CD4-positive, CD25-positive, alpha-beta regulatory T cell (primary cell): ENCODE measurements at regions not wholly inside any gene's neighbourhood (a gene's known extent, or its start where the extent isn't known, plus 50 kb on each side); places are given as distances from the start of the nearest gene placed in this dataset.
A peak's percentile ranks its signal among the peaks of the same experiment; 100 is the strongest.
"Not testable (repeated sequence)": the region's sequence is repeated elsewhere in the genome, so short reads cannot be mapped to it uniquely, and the experiment has no call there.

Source experiments
- ATAC-seq, 2 donors: fragments of 150-1000 bp; cut with Tn5 transposase; one replicate each; pipeline ENCODE4 v1.10.0; 2021; ENCODE audit warnings: low read depth in 2 of 2, moderate number of reproducible peaks in 2 of 2, moderate library complexity in 1 of 2
- DNase-seq, 3 donors: peaks; one replicate each; pipeline versions ENCODE4 v3.0.0 to v3.0.0-alpha.2; 2012 to 2022; ENCODE audit warnings: mixed read lengths in 1 of 3
- H3K27ac ChIP-seq: one replicate; pipeline ENCODE4 v1.7.0; 2013; ENCODE audit warnings: mild to moderate bottlenecking, low read length; ENCODE audit not compliant: insufficient read depth, poor library complexity, severe bottlenecking
- H3K27me3 ChIP-seq: one replicate; pipeline ENCODE4 v1.7.0; 2013; ENCODE audit warnings: low read length; ENCODE audit not compliant: control insufficient read depth, insufficient read depth
- H3K36me3 ChIP-seq: one replicate; pipeline ENCODE4 v1.7.0; 2013; ENCODE audit warnings: mild to moderate bottlenecking, low read length, moderate library complexity; ENCODE audit not compliant: control insufficient read depth, insufficient read depth
- H3K4me1 ChIP-seq: 2 replicates; pipeline ENCODE4 v1.7.0; 2013; ENCODE audit warnings: mild to moderate bottlenecking, low read length; ENCODE audit not compliant: insufficient read depth, control insufficient read depth, poor library complexity, severe bottlenecking
- H3K4me3 ChIP-seq: one replicate; pipeline ENCODE4 v1.7.0; 2013; ENCODE audit warnings: low read depth, mild to moderate bottlenecking, low read length, moderate library complexity
- H3K9me3 ChIP-seq, 2 experiments: 1 replicate in 1 of 2; 2 replicates in 1 of 2; pipeline ENCODE4 v1.7.0; 2013; ENCODE audit warnings: low read length in 2 of 2, mild to moderate bottlenecking in 1 of 2, moderate library complexity in 1 of 2; ENCODE audit not compliant: control insufficient read depth in 2 of 2
- H3K27ac Mint-ChIP-seq, 3 donors: one replicate each; pipeline ENCODE4 v1.8.0; 2020 to 2022; ENCODE audit warnings: mild to moderate bottlenecking in 3 of 3, mixed read lengths in 3 of 3, moderate library complexity in 2 of 3
- H3K27me3 Mint-ChIP-seq: one replicate; pipeline ENCODE4 v1.8.0; 2022; ENCODE audit warnings: mild to moderate bottlenecking, mixed read lengths
- H3K36me3 Mint-ChIP-seq: one replicate; pipeline ENCODE4 v1.8.0; 2020; ENCODE audit warnings: mixed read lengths
- H3K4me1 Mint-ChIP-seq, 4 donors: one replicate each; pipeline ENCODE4 v1.8.0; 2020 to 2022; ENCODE audit warnings: mixed read lengths in 4 of 4, mild to moderate bottlenecking in 1 of 4
- H3K4me3 Mint-ChIP-seq, 4 donors: one replicate each; pipeline ENCODE4 v1.8.0; 2020 to 2022; ENCODE audit warnings: mild to moderate bottlenecking in 4 of 4, mixed read lengths in 4 of 4, moderate library complexity in 3 of 4
- H3K9me3 Mint-ChIP-seq, 7 donors: one replicate each; pipeline ENCODE4 v1.8.0; 2020 to 2022; ENCODE audit warnings: mixed read lengths in 7 of 7, mild to moderate bottlenecking in 3 of 7, moderate library complexity in 2 of 7

- Mint-ChIP-seq H3K9me3 (peaks cover 0 to 4% (median 0%) of the 10 kb centered on the region in 7 donors), H3K4me3 (no peak overlapping the region), H3K4me1 (no peaks in the 10 kb centered on the region), H3K27me3 (no peaks in the 10 kb centered on the region), H3K36me3 (no peaks in the 10 kb centered on the region), H3K27ac (peak overlapping the region in 1 of 3 donors; percentile 15)
- Histone ChIP-seq H3K27ac (no peak overlapping the region), H3K4me1 (no peaks in the 10 kb centered on the region), H3K4me3 (no peak overlapping the region), H3K9me3 (no peaks in the 10 kb centered on the region), H3K36me3 (no peaks in the 10 kb centered on the region), H3K27me3 (no peaks in the 10 kb centered on the region)
- ATAC-seq = no peak
- no peak for DNase-seq
Measured at GRCh38 chr9:97128919-97129318, 90.0 kb upstream of the CTSV start.

- Histone ChIP-seq H3K4me3 (no peak overlapping the region), H3K36me3 (no peaks in the 10 kb centered on the region), H3K27me3 (no peaks in the 10 kb centered on the region), H3K4me1 (no peaks in the 10 kb centered on the region), H3K27ac (no peak overlapping the region), H3K9me3 (no peaks in the 10 kb centered on the region)
- ATAC-seq (no peak), DNase-seq (no peak)
- H3K27me3 Mint-ChIP-seq = no peaks in the 10 kb centered on the region
- H3K4me3 Mint-ChIP-seq = no peak overlapping the region
- no peak overlapping the region for H3K27ac Mint-ChIP-seq
- H3K9me3 Mint-ChIP-seq = peaks cover 0 to 4% (median 0%) of the 10 kb centered on the region in 7 donors
- peaks cover 5% of the 10 kb centered on the region for H3K36me3 Mint-ChIP-seq
- no peaks in the 10 kb centered on the region for H3K4me1 Mint-ChIP-seq
Measured at GRCh38 chr9:97124256-97124655, 85.3 kb upstream of the CTSV start.

GRCh38 chr9:97110696-97111095 lies 71.8 kb upstream of the CTSV start:
- H3K36me3 ChIP-seq = no peaks in the 10 kb centered on the region
- Mint-ChIP-seq H3K27ac (no peak overlapping the region), H3K27me3 (peaks cover 12% of the 10 kb centered on the region)

GRCh38 chr9:97109194-97109811 lies 70.4 kb upstream of the CTSV start:
- no peak overlapping the region for H3K27ac ChIP-seq
- H3K4me3 Mint-ChIP-seq = peak overlapping the region in 1 of 4 donors; percentile 75
- ATAC-seq = no peak

More at GRCh38 chr9:97110696-97111095, 71.8 kb upstream of the CTSV start:
- H3K4me3 ChIP-seq = no peak overlapping the region
- no peaks in the 10 kb centered on the region for H3K9me3 ChIP-seq
- no peak overlapping the region for H3K27ac ChIP-seq
- DNase-seq (no peak), ATAC-seq (no peak)
- Mint-ChIP-seq H3K4me3 (no peak overlapping the region), H3K4me1 (peaks cover 0 to 4% (median under 1%) of the 10 kb centered on the region in 4 donors), H3K36me3 (no peaks in the 10 kb centered on the region), H3K9me3 (peaks cover 0 to 7% (median 0%) of the 10 kb centered on the region in 7 donors)
- no peaks in the 10 kb centered on the region for H3K4me1 ChIP-seq
- no peaks in the 10 kb centered on the region for H3K27me3 ChIP-seq

GRCh38 chr9:97105220-97105619 lies 66.3 kb upstream of the CTSV start:
- H3K4me3 ChIP-seq, H3K27me3 ChIP-seq, H3K36me3 Mint-ChIP-seq, ATAC-seq, DNase-seq, H3K9me3 Mint-ChIP-seq, H3K4me3 Mint-ChIP-seq, H3K36me3 ChIP-seq, H3K4me1 Mint-ChIP-seq, H3K27ac ChIP-seq, H3K9me3 ChIP-seq, H3K27ac Mint-ChIP-seq, H3K4me1 ChIP-seq: not testable (repeated sequence)
- H3K27me3 Mint-ChIP-seq = peaks cover 25% of the 10 kb centered on the region

More at GRCh38 chr9:97109194-97109811, 70.4 kb upstream of the CTSV start:
- Mint-ChIP-seq H3K27me3 (peaks cover 12% of the 10 kb centered on the region), H3K9me3 (peaks cover 0 to 7% (median 0%) of the 10 kb centered on the region in 7 donors), H3K36me3 (no peaks in the 10 kb centered on the region), H3K4me1 (peaks cover 0 to 4% (median under 1%) of the 10 kb centered on the region in 4 donors), H3K27ac (no peak overlapping the region)
- no peak overlapping the region for H3K4me3 ChIP-seq
- no peaks in the 10 kb centered on the region for H3K27me3 ChIP-seq
- no peaks in the 10 kb centered on the region for H3K36me3 ChIP-seq
- H3K4me1 ChIP-seq = no peaks in the 10 kb centered on the region
- no peaks in the 10 kb centered on the region for H3K9me3 ChIP-seq
- peak in 1 of 3 donors; percentile 53 for DNase-seq

- H3K36me3 Mint-ChIP-seq, H3K27ac ChIP-seq, H3K9me3 ChIP-seq, H3K4me1 Mint-ChIP-seq, H3K4me3 Mint-ChIP-seq, H3K27me3 ChIP-seq, H3K4me1 ChIP-seq, H3K4me3 ChIP-seq, H3K36me3 ChIP-seq, ATAC-seq, H3K27ac Mint-ChIP-seq, DNase-seq, H3K9me3 Mint-ChIP-seq: not testable (repeated sequence)
- peaks cover 20% of the 10 kb centered on the region for H3K27me3 Mint-ChIP-seq
Measured at GRCh38 chr9:97103613-97104383, 64.9 kb upstream of the CTSV start.

- H3K9me3 ChIP-seq, H3K36me3 ChIP-seq, DNase-seq, H3K4me3 Mint-ChIP-seq, H3K4me3 ChIP-seq, H3K27ac Mint-ChIP-seq, ATAC-seq, H3K4me1 Mint-ChIP-seq, H3K9me3 Mint-ChIP-seq, H3K36me3 Mint-ChIP-seq, H3K4me1 ChIP-seq, H3K27ac ChIP-seq, H3K27me3 ChIP-seq: not testable (repeated sequence)
- peaks cover 17% of the 10 kb centered on the region for H3K27me3 Mint-ChIP-seq
Measured at GRCh38 chr9:97099540-97099939, 60.6 kb upstream of the CTSV start.

- no peaks in the 10 kb centered on the region for H3K36me3 ChIP-seq
- no peak overlapping the region for H3K4me3 ChIP-seq
- no peak for ATAC-seq
- Mint-ChIP-seq H3K9me3 (no peaks in the 10 kb centered on the region), H3K4me3 (no peak overlapping the region), H3K27me3 (peaks cover 8% of the 10 kb centered on the region), H3K36me3 (no peaks in the 10 kb centered on the region), H3K27ac (no peak overlapping the region), H3K4me1 (no peaks in the 10 kb centered on the region)
- peaks cover 6% of the 10 kb centered on the region for H3K27me3 ChIP-seq
- no peak overlapping the region for H3K27ac ChIP-seq
- no peaks in the 10 kb centered on the region for H3K4me1 ChIP-seq
- H3K9me3 ChIP-seq = no peaks in the 10 kb centered on the region
- no peak for DNase-seq
Measured at GRCh38 chr9:97096793-97097192, 57.9 kb upstream of the CTSV start.
